ENCODE measurements at regions not wholly inside any gene's neighbourhood (a gene's known extent, or its start where the extent isn't known, plus 50 kb on each side); places are given as distances from the start of the nearest gene placed in this dataset.
"Not testable (repeated sequence)": the region's sequence is repeated elsewhere in the genome, so short reads cannot be mapped to it uniquely, and the experiment has no call there.

DNA sequence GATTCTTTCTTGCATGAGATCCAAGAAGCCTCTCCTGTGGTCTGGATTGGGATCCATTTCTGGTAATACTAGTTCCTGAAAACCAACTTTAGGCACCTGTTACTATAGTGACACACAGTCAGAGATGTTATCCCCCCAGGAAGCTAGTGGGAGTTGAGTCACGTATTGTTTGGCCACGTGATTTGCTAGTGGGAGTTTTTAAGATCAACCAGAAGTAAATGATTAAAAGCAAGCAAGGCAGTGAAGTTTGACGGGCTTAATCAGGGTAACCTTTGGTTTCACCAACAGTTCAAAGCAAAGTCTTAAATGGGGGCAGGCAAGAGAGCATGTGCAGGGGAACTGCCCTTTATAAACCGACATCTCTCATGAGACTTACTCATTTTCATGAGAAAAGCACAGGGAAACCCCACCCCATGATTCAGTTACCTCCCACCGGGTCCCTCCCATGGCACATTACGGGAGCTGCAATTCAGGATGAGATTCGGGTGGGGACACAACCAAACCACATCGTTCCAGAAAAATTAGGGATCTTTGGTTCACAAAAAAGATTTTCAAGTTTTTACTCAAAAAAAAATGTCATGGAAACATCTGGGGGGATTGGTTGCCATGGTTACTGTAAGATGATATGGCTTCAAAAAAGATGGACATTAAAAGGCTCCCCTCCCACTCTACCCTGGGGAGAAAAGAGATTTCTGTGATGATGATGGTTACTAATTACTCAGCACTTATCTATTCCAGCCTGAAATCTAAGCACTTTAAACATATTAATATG lies 483.1 kb upstream of the ERCC4 start:
- DNase-seq (no peak), ATAC-seq (no peak)
- intact Hi-C loops (cut with DNase I) = no loop called here

- intact Hi-C loops (cut with DNase I) = no loop called here
- no peak for DNase-seq
- no peak for ATAC-seq
Measured at GRCh38 chr16:13437413-13437795, 482.6 kb upstream of the ERCC4 start.

- ATAC-seq (no peak), DNase-seq (no peak)
- intact Hi-C loops (cut with DNase I) = no loop called here
Measured at GRCh38 chr16:13438064-13438463, 481.9 kb upstream of the ERCC4 start.

DNA sequence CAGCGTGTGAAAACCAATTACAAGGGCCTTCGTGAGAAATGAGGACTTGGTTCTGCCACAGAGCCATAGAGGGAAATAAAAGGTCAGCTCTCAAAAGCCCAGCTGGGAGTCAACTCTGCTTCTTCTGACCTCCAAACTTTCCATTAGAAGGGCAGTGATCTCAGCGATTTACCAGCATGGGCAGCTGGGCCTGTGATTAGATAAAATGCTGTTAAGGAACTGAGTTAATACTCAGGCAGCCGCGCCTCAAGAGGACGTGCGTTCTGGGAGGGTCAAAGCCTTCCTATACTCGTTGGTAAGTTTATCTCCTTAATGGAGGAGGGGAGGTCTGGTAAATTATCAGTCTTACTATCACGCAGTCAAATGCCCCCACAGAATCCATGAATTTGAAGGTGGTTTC lies 480.2 kb upstream of the ERCC4 start:
- no peak for DNase-seq
- no peak for ATAC-seq
- intact Hi-C loops (cut with DNase I) = no loop called here

DNA sequence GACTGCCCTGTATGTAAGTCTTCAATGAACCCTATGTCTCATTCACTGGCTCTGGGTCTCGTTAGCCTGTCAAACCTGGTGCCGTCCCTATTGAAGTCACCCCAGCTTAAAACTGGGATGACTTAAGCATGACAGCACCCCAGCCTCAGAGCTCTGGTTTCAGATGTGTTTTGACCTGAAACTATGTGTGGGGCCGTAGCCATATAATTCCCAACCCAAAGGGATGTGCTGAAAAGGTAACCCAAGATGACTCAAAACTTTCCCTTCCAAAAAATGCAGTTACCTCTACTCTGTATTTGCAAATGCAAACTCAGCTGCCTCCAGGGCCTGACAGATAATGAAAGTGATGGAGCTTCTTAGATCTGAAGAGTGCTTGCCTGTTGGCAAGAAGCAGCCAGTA lies 478.3 kb upstream of the ERCC4 start:
- DNase-seq (no peak), ATAC-seq (no peak)
- intact Hi-C loops (cut with DNase I) = no loop called here

- intact Hi-C loops (cut with DNase I) = no loop called here
- DNase-seq (no peak), ATAC-seq (no peak)
Measured at GRCh38 chr16:13448346-13448745, 471.6 kb upstream of the ERCC4 start.

DNA sequence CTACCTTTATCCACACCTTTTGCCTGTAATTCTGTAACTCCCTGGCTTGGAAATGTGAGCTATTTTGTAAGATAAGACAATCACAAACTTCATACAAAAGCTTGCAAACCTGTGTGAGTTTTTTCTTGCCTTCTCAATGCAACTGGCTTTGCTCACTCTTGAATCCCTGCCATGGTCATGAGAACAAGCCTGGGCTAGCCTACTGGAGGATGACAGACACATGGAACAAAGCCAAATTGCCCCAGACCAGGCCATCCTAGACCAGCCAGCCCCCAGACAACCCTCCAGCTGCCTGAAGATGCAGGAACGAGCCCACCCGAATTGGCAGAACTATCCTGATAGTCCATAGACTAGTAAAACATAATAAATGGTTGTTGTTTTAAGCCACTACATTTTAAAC lies 466.6 kb upstream of the ERCC4 start:
- ATAC-seq (no peak), DNase-seq (no peak)
- intact Hi-C loops (cut with DNase I) = no loop called here

- ATAC-seq (no peak), DNase-seq (no peak)
- intact Hi-C loops (cut with DNase I) = no loop called here
Measured at GRCh38 chr16:13453938-13454553, 465.9 kb upstream of the ERCC4 start.

GRCh38 chr16:13463619-13464018 lies 456.3 kb upstream of the ERCC4 start:
- DNase-seq = no peak
- no peak for ATAC-seq
- intact Hi-C loops (cut with DNase I) = no loop called here

- no peak for DNase-seq
- intact Hi-C loops (cut with DNase I) = no loop called here
- no peak for ATAC-seq
Measured at GRCh38 chr16:13471036-13471435, 448.9 kb upstream of the ERCC4 start.

DNA sequence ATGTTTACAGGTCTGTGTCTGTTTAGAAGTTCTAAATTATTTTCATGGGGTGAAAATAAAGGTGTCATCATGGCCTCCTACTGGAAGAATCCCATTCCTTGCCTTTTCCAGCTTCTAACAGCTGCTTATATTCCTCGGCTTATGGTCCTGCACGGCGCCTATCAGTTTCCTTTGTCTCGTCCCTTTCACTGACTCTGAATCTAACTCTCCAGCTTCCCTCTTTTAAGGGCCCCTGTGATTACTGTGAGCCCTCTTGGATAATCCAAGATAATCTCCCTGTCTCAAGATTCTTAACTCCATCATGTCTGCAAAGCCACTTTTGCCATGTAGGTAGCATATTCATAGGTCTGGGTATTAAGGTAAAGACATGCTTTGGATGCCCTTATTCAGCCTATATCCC lies 441.0 kb upstream of the ERCC4 start:
- DNase-seq (no peak), ATAC-seq (no peak)
- intact Hi-C loops (cut with DNase I) = no loop called here

DNA sequence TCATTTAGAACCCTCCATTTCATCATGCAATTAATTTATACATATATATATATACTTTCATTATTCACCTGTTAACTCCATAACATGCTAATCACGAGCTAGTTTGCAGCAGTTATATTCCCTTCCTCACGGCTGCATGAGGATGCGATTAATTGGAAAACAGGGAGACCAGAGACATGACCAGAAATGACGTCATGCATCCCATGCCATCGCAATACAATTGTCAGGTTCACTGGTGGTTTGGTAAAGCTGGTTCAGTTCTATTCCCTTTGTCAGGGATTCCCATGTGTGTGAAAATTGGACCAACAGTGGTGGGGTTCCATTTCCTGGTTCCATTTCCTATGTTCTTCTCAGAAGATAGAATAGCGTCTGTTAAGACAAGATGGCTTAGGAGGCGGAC lies 440.4 kb upstream of the ERCC4 start:
- ATAC-seq = no peak
- intact Hi-C loops (cut with DNase I) = no loop called here
- no peak for DNase-seq

- ATAC-seq (no peak), DNase-seq (no peak)
- intact Hi-C loops (cut with DNase I) = no loop called here
Measured at GRCh38 chr16:13480801-13481200, 439.2 kb upstream of the ERCC4 start.

- intact Hi-C loops (cut with DNase I) = no loop called here
- no peak for ATAC-seq
Measured at GRCh38 chr16:13483121-13483520, 436.8 kb upstream of the ERCC4 start.

GRCh38 chr16:13489416-13489815 lies 430.5 kb upstream of the ERCC4 start:
- DNase-seq; ATAC-seq; intact Hi-C loops (cut with DNase I): not testable (repeated sequence)

More at GRCh38 chr16:13483121-13483520, 436.8 kb upstream of the ERCC4 start:
- no peak for DNase-seq

DNA sequence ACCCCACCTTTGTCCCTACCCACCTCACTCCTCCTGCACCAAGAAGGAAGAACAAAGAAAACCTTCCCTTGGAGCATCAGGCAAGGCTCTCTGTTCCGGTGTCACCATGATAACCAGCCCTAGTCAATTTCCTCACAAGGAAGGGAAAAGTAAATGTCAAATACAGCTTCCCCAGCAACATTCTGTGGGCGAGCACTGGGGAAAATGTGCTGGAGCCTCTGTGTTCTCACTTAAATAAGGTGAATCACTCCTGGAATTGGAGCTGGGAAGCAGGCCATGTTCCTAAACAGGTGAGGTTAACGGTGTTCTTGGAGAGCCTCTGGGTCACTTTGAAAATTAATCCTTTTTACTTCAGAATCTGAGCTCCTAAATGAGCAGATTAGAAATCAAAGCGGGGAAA lies 427.9 kb upstream of the ERCC4 start:
- intact Hi-C loops (cut with DNase I) = no loop called here
- DNase-seq = no peak
- no peak for ATAC-seq

GRCh38 chr16:13503960-13504635 lies 415.9 kb upstream of the ERCC4 start:
- intact Hi-C loops (cut with DNase I) = no loop called here
- DNase-seq = no peak
- ATAC-seq = no peak

- ATAC-seq (no peak), DNase-seq (no peak)
- intact Hi-C loops (cut with DNase I) = no loop called here
Measured at GRCh38 chr16:13507530-13507929, 412.4 kb upstream of the ERCC4 start.

GRCh38 chr16:13510425-13511151 lies 409.4 kb upstream of the ERCC4 start:
- DNase-seq = no peak
- ATAC-seq = no peak
- intact Hi-C loops (cut with DNase I) = no loop called here

DNA sequence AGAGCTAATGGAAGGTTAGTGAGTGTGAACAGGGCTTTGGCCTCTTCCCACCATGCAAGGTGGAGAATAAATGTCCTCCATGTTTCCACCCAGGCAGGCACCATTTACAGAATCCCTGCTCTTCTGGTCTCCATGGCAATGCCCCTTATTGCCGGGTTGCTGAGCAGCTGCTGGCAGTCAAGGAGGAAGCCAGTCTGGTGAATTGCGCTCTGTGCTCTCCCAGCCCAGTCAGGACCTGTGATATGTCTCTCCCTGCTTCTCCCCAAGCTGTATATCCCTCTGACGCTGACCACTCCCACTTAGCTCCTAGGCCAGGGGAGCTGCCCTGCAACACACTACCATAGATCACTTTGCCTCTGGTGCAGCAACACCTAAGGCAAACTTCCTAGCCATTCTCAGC lies 402.1 kb upstream of the ERCC4 start:
- ATAC-seq (no peak), DNase-seq (no peak)
- intact Hi-C loops (cut with DNase I) = no loop called here

All from left cardiac atrium (tissue), 4 donors.